HEK293T (cell line): ENCODE measurements at regions not wholly inside any gene's neighbourhood (a gene's known extent, or its start where the extent isn't known, plus 50 kb on each side); places are given as distances from the start of the nearest gene placed in this dataset.

Experiments used
- CTCF ChIA-PET: fragments of 350-600 bp; formaldehyde crosslinking; extraction: SDS; loops from one replicate; lab custom pipeline; 2021; ENCODE audit warnings: antibody characterized with exemption, inconsistent platforms; lab: Yijun Ruan, JAX
- POLR2A ChIA-PET: fragments of 350-600 bp; formaldehyde crosslinking; extraction: SDS; loops from one replicate; lab custom pipeline; 2020; ENCODE audit warnings: antibody characterized with exemption, inconsistent platforms; lab: Yijun Ruan, JAX
- DNase-seq: peaks from one replicate; pipeline ENCODE4 v3.0.0; 2012; ENCODE audit warnings: mixed read lengths; ENCODE audit errors: extremely low spot score
- ARNT ChIP-seq: fragments of 450-650 bp; IDR thresholded peaks from 2 replicates; pipeline ENCODE4 v1.6.1; 2017; ENCODE audit warnings: mild to moderate bottlenecking
- BHLHE40 ChIP-seq: fragments of 450-650 bp; IDR thresholded peaks from 2 replicates; pipeline ENCODE4 v1.6.1; 2016; ENCODE audit warnings: mild to moderate bottlenecking, moderate library complexity, borderline replicate concordance
- CTBP1 ChIP-seq: fragments of 450-650 bp; IDR thresholded peaks from 2 replicates; pipeline ENCODE4 v1.6.1; 2016; ENCODE audit warnings: borderline replicate concordance
- ELF4 ChIP-seq: fragments of 450-650 bp; IDR thresholded peaks from 2 replicates; pipeline ENCODE4 v1.6.1; 2017; ENCODE audit warnings: antibody characterized with exemption
- FOXA1 ChIP-seq: fragments of 450-650 bp; IDR thresholded peaks from 2 replicates; pipeline ENCODE4 v1.6.1; 2016; ENCODE audit warnings: mild to moderate bottlenecking
- FOXK2 ChIP-seq: fragments of 450-650 bp; IDR thresholded peaks from 2 replicates; pipeline ENCODE4 v1.6.1; 2016; ENCODE audit warnings: mild to moderate bottlenecking
- FOXM1 ChIP-seq: fragments of 450-650 bp; IDR thresholded peaks from 2 replicates; pipeline ENCODE4 v1.6.1; 2017; ENCODE audit warnings: mild to moderate bottlenecking, borderline replicate concordance
- HDGF ChIP-seq: fragments of 450-650 bp; IDR thresholded peaks from 2 replicates; pipeline ENCODE4 v1.6.1; 2017; ENCODE audit warnings: antibody characterized with exemption, borderline replicate concordance
- L3MBTL2 ChIP-seq: fragments of 450-650 bp; conservative IDR thresholded peaks from 2 replicates; pipeline ENCODE4 v1.6.1; 2016; ENCODE audit warnings: mild to moderate bottlenecking
- LEF1 ChIP-seq: fragments of 450-650 bp; IDR thresholded peaks from 2 replicates; pipeline ENCODE4 v1.6.1; 2017; ENCODE audit warnings: mild to moderate bottlenecking, borderline replicate concordance
- NFRKB ChIP-seq: fragments of 450-650 bp; IDR thresholded peaks from 2 replicates; pipeline ENCODE4 v1.6.1; 2016; ENCODE audit warnings: mild to moderate bottlenecking, moderate library complexity
- PKNOX1 ChIP-seq: fragments of 450-650 bp; IDR thresholded peaks from 2 replicates; pipeline ENCODE4 v1.6.1; 2016
- SP1 ChIP-seq: fragments of 450-650 bp; IDR thresholded peaks from 2 replicates; pipeline ENCODE4 v1.6.1; 2017
- SUZ12 ChIP-seq: fragments of 450-650 bp; IDR thresholded peaks from 2 replicates; pipeline ENCODE4 v1.6.1; 2016; ENCODE audit warnings: mild to moderate bottlenecking
- TARDBP ChIP-seq: fragments of 450-650 bp; IDR thresholded peaks from 2 replicates; pipeline ENCODE4 v1.6.1; 2016
- ZNF384 ChIP-seq: fragments of 450-650 bp; IDR thresholded peaks from 2 replicates; pipeline ENCODE4 v1.6.1; 2016

GRCh38 chr20:52768694-52769093 lies 203.5 kb upstream of the TSHZ2 start:
- TF ChIP-seq PKNOX1 (no peak), NFRKB (no peak), FOXK2 (no peak), BHLHE40 (no peak), ELF4 (no peak), FOXM1 (no peak), SUZ12 (no peak), ZNF384 (no peak), ARNT (no peak), FOXA1 (no peak), CTBP1 (no peak), HDGF (no peak), L3MBTL2 (no peak), TARDBP (no peak), LEF1 (no peak), SP1 (no peak)
- no peak for DNase-seq
- POLR2A ChIA-PET = no interaction called here
- CTCF ChIA-PET = interaction anchor here (0.9 kb wide), 1 partner anchor 455 kb away, joined by 3 read pairs; no protein-coding TSS in a partner anchor

DNA sequence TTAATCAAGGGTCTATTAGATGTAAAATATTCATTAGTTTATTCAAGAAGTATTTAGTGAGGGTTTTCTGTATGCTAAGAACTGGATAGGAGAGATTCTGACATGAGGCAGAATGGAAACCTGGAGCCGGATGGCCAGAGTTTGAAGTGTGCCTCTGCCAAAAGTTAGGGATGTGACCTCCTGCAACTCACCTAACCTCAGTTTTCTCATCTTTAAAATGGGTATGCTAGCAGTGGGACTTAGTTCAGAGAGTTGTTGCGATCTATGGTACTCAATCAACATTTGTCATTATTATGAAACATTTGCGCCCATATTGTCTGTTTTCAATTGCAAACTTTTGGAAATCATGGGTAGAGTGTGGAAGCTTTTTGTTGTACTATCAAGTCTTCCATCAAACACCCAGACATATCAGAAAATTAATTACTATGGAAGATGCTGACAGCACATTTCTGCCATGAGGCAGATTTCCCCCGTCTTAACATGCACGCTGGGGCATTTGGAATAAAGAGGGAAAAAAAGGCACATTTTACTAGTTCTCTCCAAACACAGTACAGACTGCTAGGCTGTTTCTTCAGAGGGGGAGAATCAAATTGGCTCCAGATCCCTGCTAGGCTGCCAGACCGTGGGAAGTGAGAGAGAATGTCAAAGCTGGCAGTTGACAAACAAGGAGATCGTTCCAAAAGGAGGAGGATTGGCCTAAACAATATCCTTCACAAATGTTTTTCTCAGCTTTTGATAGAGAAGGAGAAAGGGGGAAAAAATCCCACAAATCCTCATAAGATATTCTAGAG lies 205.3 kb upstream of the TSHZ2 start:
- ChIA-PET POLR2A (no interaction called here), CTCF (no interaction called here)
- no peak for DNase-seq
- TF ChIP-seq CTBP1 = no peak
- TF ChIP-seq SUZ12 = no peak
- TF ChIP-seq L3MBTL2 = no peak
- TF ChIP-seq SP1 = no peak
- no peak for TF ChIP-seq ZNF384
- no peak for TF ChIP-seq PKNOX1
- no peak for TF ChIP-seq HDGF
- TF ChIP-seq TARDBP = no peak
- no peak for TF ChIP-seq LEF1
- TF ChIP-seq BHLHE40 = no peak
- TF ChIP-seq FOXK2 = no peak
- TF ChIP-seq FOXM1 = no peak
- TF ChIP-seq NFRKB = no peak
- TF ChIP-seq ELF4 = no peak
- TF ChIP-seq FOXA1 = no peak
- TF ChIP-seq ARNT = no peak

DNA sequence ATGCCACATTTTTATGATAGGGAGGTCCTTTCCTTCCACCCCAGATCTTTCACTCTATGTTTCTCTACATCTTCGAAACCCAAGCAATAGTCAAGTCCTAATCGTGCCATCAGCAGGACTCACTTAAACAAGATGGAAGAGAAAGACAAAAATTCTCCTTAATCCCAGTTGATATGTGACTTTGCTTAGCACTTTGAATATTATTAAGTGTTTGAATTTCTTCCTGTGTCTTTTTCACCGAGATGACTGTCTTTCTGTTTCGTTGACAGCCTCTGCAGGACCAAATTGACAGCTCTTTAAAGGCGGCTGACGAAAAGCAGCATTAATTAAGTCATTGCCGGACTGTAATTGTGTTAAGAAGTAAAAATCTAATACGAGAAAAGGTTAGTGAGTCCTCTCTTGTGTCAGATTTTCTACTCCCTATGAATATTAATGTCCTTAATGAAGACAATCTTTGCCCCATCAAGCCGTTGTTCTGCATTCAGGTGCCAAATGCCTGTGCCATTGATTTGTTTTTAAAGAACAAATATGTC lies 208.8 kb upstream of the TSHZ2 start:
- ChIA-PET CTCF (no interaction called here), POLR2A (no interaction called here)
- TF ChIP-seq ELF4 (no peak), FOXK2 (no peak)
- no peak for DNase-seq

DNA sequence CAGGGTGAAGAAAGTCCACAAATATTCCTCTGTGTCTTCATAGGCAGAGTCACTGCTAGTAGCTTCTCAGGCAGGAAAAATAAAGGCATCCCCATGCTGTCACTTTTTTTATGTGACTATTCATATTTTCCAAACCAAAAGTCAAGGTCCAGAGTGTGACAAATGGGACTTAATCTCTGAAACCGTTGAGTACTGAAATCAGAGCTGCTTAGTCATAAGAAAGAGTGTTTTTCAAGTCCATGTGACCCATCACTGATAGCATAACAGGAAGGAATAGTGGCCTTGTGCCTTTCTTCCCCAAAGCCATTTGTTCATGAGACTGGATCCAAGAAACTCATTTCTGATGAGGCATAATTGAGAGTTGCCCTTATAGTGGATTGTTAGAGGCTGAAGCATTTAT lies 210.3 kb upstream of the TSHZ2 start:
- CTCF ChIA-PET = no interaction called here
- TF ChIP-seq HDGF (no peak), TARDBP (no peak), ARNT (no peak), BHLHE40 (no peak), ELF4 (no peak), ZNF384 (no peak), CTBP1 (no peak), LEF1 (no peak), PKNOX1 (no peak), FOXM1 (no peak)
- POLR2A ChIA-PET = no interaction called here
- DNase-seq = no peak

DNA sequence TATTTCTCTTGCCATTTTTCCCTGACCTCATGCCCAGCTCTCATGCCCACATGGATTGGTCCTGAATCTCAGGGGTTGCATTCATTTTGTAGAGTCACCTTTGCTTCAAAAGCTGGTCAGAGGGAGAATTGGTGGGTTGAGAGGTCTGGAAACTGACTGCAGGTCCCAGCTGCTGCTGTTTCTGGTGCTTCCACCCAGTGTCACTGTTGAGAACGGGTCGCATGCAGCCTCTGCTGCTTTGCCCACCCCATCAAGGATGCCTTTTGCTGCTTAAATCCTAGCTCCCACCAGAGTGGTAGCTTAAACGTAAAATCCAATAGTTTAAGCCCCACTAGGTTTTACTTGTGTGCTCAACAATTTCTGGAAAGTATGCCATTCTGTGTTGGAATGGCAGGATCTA lies 211.4 kb upstream of the TSHZ2 start:
- CTCF ChIA-PET = no interaction called here
- TF ChIP-seq SUZ12 = no peak
- no peak for TF ChIP-seq FOXK2
- no peak for TF ChIP-seq ARNT
- no peak for TF ChIP-seq ELF4
- TF ChIP-seq BHLHE40 = no peak
- TF ChIP-seq TARDBP = no peak
- no peak for TF ChIP-seq CTBP1
- no peak for TF ChIP-seq PKNOX1
- no peak for TF ChIP-seq L3MBTL2
- TF ChIP-seq SP1 = no peak
- DNase-seq = no peak
- POLR2A ChIA-PET = no interaction called here

GRCh38 chr20:52757411-52757810 lies 214.7 kb upstream of the TSHZ2 start:
- ChIA-PET POLR2A (no interaction called here), CTCF (no interaction called here)
- TF ChIP-seq ZNF384 = no peak
- no peak for TF ChIP-seq CTBP1
- no peak for TF ChIP-seq SUZ12
- TF ChIP-seq HDGF = no peak
- TF ChIP-seq BHLHE40 = no peak
- no peak for TF ChIP-seq LEF1
- TF ChIP-seq ARNT = no peak
- TF ChIP-seq SP1 = no peak
- no peak for TF ChIP-seq FOXK2
- TF ChIP-seq L3MBTL2 = no peak
- DNase-seq = no peak
